GM18858 (cell line): ENCODE measurements at regions not wholly inside any gene's neighbourhood (a gene's known extent, or its start where the extent isn't known, plus 50 kb on each side); places are given as distances from the start of the nearest gene placed in this dataset.
"Not testable (repeated sequence)": the region's sequence is repeated elsewhere in the genome, so short reads cannot be mapped to it uniquely, and the experiment has no call there.

Experiments
- ATAC-seq: cut with Tn5 transposase; IDR thresholded peaks from one replicate; pipeline ENCODE4 v1.9.1; 2021; ENCODE audit not compliant: unreplicated experiment

- ATAC-seq, result not testable (repeated sequence)
Measured at GRCh38 chr4:19016550-19016949, 995.0 kb upstream of the LCORL start.

- ATAC-seq, result no peak
Measured at GRCh38 chr4:19014594-19014993, 993.0 kb upstream of the LCORL start.

GRCh38 chr4:19010761-19011160 lies 989.2 kb upstream of the LCORL start:
- ATAC-seq, result no peak

- no peak for ATAC-seq
Measured at GRCh38 chr4:19009881-19010280, 988.3 kb upstream of the LCORL start.

GRCh38 chr4:19005211-19005610 lies 983.7 kb upstream of the LCORL start:
- ATAC-seq, result no peak

GRCh38 chr4:19002170-19002569 lies 980.6 kb upstream of the LCORL start:
- ATAC-seq, result no peak

GRCh38 chr4:18999595-18999994 lies 978.0 kb upstream of the LCORL start:
- ATAC-seq, result no peak

GRCh38 chr4:18981234-18981615 lies 959.7 kb upstream of the LCORL start:
- no peak for ATAC-seq

DNA sequence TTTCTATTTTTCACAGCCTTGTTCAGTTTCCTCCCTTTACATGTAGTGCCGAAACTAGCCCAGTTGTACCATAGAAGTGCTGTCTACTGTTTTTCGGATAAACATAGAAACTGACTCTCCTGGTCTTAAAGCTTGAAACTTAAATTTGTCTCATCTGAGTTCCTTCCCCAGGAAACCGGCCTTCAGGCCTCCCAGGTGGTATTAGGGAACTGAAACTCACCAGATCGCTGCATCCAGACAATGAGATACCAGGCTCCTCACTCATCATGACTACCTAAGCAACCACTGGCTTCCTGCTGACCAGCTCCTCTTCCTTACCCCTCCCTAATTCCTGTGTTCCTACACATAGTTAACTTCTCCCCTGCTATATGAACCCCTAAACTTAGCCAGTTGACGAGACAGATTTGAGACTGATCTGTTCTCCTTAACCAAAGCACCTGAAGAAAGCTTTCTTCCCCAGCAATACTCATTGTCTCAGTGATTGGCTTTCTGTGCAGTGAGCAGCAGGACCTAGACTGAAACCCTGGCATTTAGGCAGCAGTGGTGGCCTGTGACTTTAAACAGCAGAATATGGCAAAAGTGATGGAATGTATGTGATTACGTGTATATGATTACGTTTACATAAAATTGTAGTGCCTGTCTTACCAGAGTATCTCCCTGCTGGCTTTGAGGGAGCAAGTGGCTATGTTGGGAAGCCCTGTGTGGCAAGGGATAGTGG lies 959.1 kb upstream of the LCORL start:
- ATAC-seq, result peak; percentile 94

- no peak for ATAC-seq
Measured at GRCh38 chr4:18976884-18977283, 955.3 kb upstream of the LCORL start.

DNA sequence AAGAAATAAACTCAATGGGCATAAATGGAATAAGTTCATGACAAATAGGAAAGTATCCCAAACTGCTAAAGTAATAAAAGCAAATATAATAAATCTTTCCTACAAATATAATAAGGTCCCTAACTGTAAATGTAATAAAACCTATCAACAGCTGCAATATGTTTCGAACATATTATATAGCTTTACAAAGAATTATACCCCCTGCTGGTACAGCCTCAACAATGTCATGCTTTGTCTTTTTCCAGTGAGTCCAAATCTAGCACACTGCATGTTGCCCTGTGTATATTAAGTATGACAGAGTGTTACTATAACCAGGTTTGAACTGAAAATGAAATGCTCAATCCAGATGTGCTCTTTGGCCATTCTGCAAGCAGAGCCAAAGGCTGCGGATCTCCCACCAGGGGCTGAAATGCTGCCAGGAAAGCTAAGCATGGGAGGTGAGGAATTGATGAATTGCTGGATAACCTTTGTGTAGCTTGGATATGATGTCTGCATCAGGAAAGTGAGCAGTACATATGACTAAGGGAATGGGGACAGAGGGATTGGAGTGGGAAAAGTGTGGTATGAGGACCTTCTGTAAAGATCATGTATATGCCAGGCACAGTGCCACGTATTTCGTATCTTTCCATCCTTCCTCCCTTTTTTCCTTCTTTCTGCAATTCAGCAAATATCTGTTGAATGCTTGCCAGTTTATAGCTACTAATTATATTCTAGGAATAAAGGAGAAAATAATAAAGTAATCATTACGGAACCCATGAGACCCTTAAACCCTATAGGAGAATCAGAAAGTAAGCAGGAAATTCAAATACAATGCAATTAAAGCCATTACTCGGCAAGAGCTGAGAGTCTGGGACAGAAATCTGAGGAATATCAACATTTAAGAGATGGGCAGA lies 954.6 kb upstream of the LCORL start:
- ATAC-seq, result no peak

GRCh38 chr4:18973296-18973695 lies 951.7 kb upstream of the LCORL start:
- no peak for ATAC-seq

- no peak for ATAC-seq
Measured at GRCh38 chr4:18961879-18962278, 940.3 kb upstream of the LCORL start.

GRCh38 chr4:18961266-18961665 lies 939.7 kb upstream of the LCORL start:
- ATAC-seq, result no peak

GRCh38 chr4:18957716-18958115 lies 936.2 kb upstream of the LCORL start:
- no peak for ATAC-seq

DNA sequence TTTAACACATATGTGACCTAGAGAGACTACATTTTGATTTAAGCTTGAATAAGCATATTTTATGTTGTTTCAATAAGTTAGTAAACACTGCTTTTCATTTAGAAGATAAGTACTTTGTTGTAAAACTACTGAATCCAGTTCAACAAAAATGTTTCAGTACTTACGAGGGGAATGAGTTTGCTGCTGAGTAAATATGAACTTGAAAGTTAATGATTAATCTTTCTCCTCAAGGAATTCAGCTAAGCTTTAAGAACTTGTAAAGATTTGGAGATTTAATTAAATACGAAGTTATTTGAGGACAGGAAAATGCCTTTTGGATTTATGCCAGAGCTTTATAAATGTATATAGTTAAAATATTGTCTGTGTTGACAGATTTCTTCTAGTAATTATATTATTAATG lies 933.0 kb upstream of the LCORL start:
- ATAC-seq, result no peak

- no peak for ATAC-seq
Measured at GRCh38 chr4:18953613-18954012, 932.1 kb upstream of the LCORL start.

DNA sequence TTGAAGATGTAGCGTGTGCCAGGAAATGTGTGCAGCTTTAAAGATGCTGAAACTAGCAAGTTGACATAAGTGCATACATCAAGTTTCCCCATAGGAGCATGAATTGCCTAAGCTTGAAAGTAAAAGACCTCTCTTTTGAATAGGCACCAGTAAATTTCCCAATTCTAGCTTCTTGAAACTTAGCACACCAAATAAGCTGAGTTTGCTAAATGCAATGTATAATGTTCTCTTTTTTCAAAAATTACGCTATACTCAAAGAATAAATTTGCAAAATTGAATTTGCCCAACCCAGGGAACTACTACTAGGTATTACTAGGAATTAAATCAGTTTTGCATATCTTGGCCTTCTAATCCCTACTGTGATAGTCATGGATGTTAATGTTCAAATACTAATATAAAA lies 923.9 kb upstream of the LCORL start:
- no peak for ATAC-seq

DNA sequence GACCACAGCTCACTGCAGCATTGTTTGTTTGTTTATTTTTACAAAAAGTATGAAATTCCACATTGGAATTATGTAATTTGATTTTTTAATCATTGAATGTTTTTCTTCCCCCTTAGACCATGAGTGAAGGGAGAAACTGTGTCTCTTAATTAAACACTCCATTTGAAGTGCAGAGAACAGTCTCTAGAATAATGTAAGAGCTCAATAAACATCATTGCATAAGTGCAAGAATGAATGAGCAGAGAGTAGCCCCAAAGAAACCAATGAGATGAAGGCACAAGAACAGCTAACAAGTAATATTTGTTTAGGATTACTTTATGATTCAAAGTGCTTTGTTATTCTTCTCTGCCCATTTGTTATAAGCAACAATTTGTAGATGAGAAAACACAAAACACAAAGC lies 921.3 kb upstream of the LCORL start:
- ATAC-seq, result no peak

GRCh38 chr4:18938343-18939099 lies 917.0 kb upstream of the LCORL start:
- no peak for ATAC-seq

DNA sequence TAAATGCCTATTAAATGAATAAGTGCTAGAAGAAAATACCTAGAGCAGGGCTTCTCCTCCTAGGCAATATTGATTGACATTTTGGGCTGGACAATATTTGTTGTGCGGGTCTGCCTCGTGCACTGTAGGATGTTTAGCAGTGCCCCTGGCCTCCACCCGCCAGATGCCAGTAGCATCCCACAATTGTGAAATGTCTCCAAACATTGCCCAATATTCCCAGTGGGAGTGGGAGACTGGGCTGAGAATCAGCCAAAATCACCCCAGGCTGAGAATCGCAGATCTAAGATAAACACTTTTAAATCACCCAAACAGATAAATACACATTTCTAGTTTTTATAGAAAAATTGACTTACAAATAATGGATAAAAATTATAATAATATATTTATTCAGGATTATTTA lies 916.2 kb upstream of the LCORL start:
- no peak for ATAC-seq

DNA sequence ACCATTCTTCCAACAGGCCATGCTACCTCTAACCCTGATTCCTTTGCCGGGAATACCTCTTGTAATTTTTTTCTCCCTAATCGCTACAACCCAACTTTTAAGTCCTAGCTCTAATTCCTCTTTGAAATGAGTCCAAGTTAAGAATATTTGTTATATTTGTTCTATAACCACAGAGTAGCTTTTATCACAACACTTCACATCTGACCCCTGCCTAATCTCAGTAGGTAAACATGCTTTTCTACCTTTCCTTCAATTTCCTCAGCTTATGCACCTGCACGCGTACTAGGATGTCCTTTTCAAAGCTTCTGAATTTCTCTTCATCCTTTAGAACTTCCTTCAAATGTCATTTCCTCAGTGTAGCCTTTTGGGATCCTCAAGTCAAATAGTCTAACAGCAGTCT lies 915.5 kb upstream of the LCORL start:
- no peak for ATAC-seq
